T47D (cell line): ENCODE measurements at regions not wholly inside any gene's neighbourhood (a gene's known extent, or its start where the extent isn't known, plus 50 kb on each side); places are given as distances from the start of the nearest gene placed in this dataset.
"Not testable (repeated sequence)": the region's sequence is repeated elsewhere in the genome, so short reads cannot be mapped to it uniquely, and the experiment has no call there.

Experiments used
- DNase-seq, 2 experiments: peaks; one replicate each; pipeline versions ENCODE4 v3.0.0 to v3.0.0-alpha.2; 2011 to 2012; ENCODE audit warnings: low read depth in 1 of 2, low spot score in 1 of 2
- JUND ChIP-seq: IDR thresholded peaks from 2 replicates; pipeline ENCODE4 v1.6.1; 2012; ENCODE audit warnings: low read depth
- in situ Hi-C: cut with HindIII; loops from 2 replicates; pipeline ENCODE4 v1.10.0; 2016; ENCODE audit warnings: low sequenced_read_pairs, low pct_unique_long_range_greater_than_20kb

DNA sequence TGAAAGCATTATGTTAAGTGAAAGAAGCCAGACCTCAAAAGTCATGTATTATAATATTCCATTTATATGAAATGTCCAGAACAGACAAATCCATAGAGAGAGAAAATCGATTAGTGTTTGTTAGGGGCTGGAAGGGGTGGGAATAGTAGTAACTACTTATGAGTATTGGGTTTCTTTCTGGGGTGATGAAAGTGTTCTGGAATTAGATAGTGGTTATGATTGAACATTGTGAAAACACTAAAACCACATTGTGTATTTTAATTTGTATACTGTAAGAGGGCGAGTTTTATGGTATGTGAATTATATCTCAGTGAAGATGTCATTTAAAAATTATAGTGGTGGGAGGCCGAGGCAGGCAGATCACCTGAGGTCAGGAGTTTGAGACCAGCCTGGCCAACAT, 52.0 kb upstream of the KIF13A start:
- DNase-seq, result no peak
- in situ Hi-C loops, result no loop called here
- no peak for TF ChIP-seq JUND

GRCh38 chr6:18038235-18038634, 50.8 kb upstream of the KIF13A start:
- in situ Hi-C loops, DNase-seq: not testable (repeated sequence)
